HFFc6 (cell line): ENCODE measurements at regions not wholly inside any gene's neighbourhood (a gene's known extent, or its start where the extent isn't known, plus 50 kb on each side); places are given as distances from the start of the nearest gene placed in this dataset.

Experiments used
- DNase-seq: peaks from one replicate; pipeline ENCODE4 v3.0.0-alpha.2; 2018
- H3K27ac Mint-ChIP-seq: 2 replicates; pipeline ENCODE4 v1.8.0; 2020; ENCODE audit warnings: mild to moderate bottlenecking, mixed read lengths
- H3K27me3 Mint-ChIP-seq: 2 replicates; pipeline ENCODE4 v1.8.0; 2021; ENCODE audit warnings: mild to moderate bottlenecking, moderate library complexity, mixed read lengths; ENCODE audit not compliant: insufficient read depth
- H3K36me3 Mint-ChIP-seq: 2 replicates; pipeline ENCODE4 v1.8.0; 2021; ENCODE audit warnings: low read depth, mixed read lengths
- H3K4me1 Mint-ChIP-seq: 2 replicates; pipeline ENCODE4 v1.8.0; 2020; ENCODE audit warnings: low read depth, mixed read lengths
- H3K4me3 Mint-ChIP-seq: 2 replicates; pipeline ENCODE4 v1.8.0; 2020; ENCODE audit warnings: mild to moderate bottlenecking, moderate library complexity, mixed read lengths
- H3K9me3 Mint-ChIP-seq: 2 replicates; pipeline ENCODE4 v1.8.0; 2020; ENCODE audit warnings: mild to moderate bottlenecking, mixed read lengths
- CTCF ChIP-seq: fragments of 200-600 bp; sonication (generic); IDR thresholded peaks from 2 replicates; pipeline ENCODE4 v1.5.0; 2021; ENCODE audit warnings: antibody characterized with exemption, mild to moderate bottlenecking

GRCh38 chr20:62527781-62528180, 52.0 kb upstream of the GATA5 start:
- peaks cover 65% of the 10 kb centered on the region for H3K27me3 Mint-ChIP-seq

GRCh38 chr20:62528983-62529891, 53.4 kb upstream of the GATA5 start:
- peaks cover 4% of the 10 kb centered on the region; the same call in 1 of the 2 replicates for H3K9me3 Mint-ChIP-seq
- H3K4me3 Mint-ChIP-seq, result no peak overlapping the region
- H3K4me1 Mint-ChIP-seq, result no peaks in the 10 kb centered on the region
- H3K36me3 Mint-ChIP-seq, result no peaks in the 10 kb centered on the region
- no peak overlapping the region for H3K27ac Mint-ChIP-seq
- no peak for DNase-seq
- no peak for TF ChIP-seq CTCF
- peaks cover 61% of the 10 kb centered on the region for H3K27me3 Mint-ChIP-seq

More at GRCh38 chr20:62527781-62528180, 52.0 kb upstream of the GATA5 start:
- TF ChIP-seq CTCF, result no peak
- Mint-ChIP-seq H3K27ac (no peak overlapping the region), H3K36me3 (no peaks in the 10 kb centered on the region), H3K4me3 (no peak overlapping the region), H3K9me3 (peaks cover 4% of the 10 kb centered on the region; the same call in 1 of the 2 replicates), H3K4me1 (no peaks in the 10 kb centered on the region)
- DNase-seq, result no peak

- no peaks in the 10 kb centered on the region for H3K36me3 Mint-ChIP-seq
- no peak overlapping the region for H3K27ac Mint-ChIP-seq
- H3K27me3 Mint-ChIP-seq, result peaks cover 59% of the 10 kb centered on the region
- TF ChIP-seq CTCF, result no peak
- no peaks in the 10 kb centered on the region for H3K4me1 Mint-ChIP-seq
- H3K9me3 Mint-ChIP-seq, result peaks cover 4% of the 10 kb centered on the region; the same call in 1 of the 2 replicates
- DNase-seq, result no peak
- H3K4me3 Mint-ChIP-seq, result no peak overlapping the region
Observed at GRCh38 chr20:62529896-62530642, 54.3 kb upstream of the GATA5 start.

- Mint-ChIP-seq H3K9me3 (peaks cover 4% of the 10 kb centered on the region; the same call in 1 of the 2 replicates), H3K27ac (no peak overlapping the region), H3K36me3 (no peaks in the 10 kb centered on the region), H3K27me3 (peaks cover 55% of the 10 kb centered on the region), H3K4me1 (no peaks in the 10 kb centered on the region), H3K4me3 (no peak overlapping the region)
- TF ChIP-seq CTCF, result no peak
- DNase-seq, result no peak
Observed at GRCh38 chr20:62530643-62531032, 54.8 kb upstream of the GATA5 start.

GRCh38 chr20:62531046-62531838, 55.4 kb upstream of the GATA5 start:
- Mint-ChIP-seq H3K27me3 (peaks cover 49% of the 10 kb centered on the region), H3K27ac (no peak overlapping the region), H3K4me1 (no peaks in the 10 kb centered on the region), H3K36me3 (no peaks in the 10 kb centered on the region), H3K9me3 (no peaks in the 10 kb centered on the region), H3K4me3 (no peak overlapping the region)
- TF ChIP-seq CTCF, result no peak
- DNase-seq, result no peak
